ENCODE measurements at regions not wholly inside any gene's neighbourhood (a gene's known extent, or its start where the extent isn't known, plus 50 kb on each side); places are given as distances from the start of the nearest gene placed in this dataset.

DNA sequence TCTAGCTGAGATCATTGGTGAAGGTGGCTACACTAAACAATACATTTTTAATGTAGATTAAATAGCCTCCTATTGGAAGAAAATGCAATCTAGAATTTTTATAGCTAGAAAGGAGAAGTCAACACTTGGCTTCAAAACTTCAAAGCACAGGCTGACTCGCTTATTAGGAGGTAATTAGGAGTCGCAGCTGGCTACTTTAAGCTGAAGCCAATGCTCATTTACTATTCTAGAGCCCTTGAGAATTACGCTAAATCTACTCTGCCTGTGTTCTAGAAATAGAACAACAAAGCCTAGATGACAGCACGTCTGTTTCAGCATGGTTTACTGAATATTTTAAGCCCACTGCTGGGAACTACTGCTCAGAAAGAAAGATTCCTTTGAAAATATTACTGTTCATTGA lies 101.6 kb upstream of the EEPD1 start (continued):
- TF ChIP-seq RXRA (IDR thresholded peaks at IDR 0.05; ENCODE audit: borderline replicate concordance, low read depth) (no peak), RFX5 (IDR thresholded peaks at IDR 0.05; ENCODE audit: low read length) (no peak), FOXJ3 (CRISPR knock-in tag; IDR thresholded peaks at IDR 0.05) (no peak), SIN3A (IDR thresholded peaks at IDR 0.05; ENCODE audit: borderline replicate concordance, low read depth, low read length) (no peak), POLR2AphosphoS5 (IDR thresholded peaks at IDR 0.05; ENCODE audit: low read depth, low read length) (no peak), RAD21 (IDR thresholded peaks at IDR 0.05; ENCODE audit: low read length) (no peak), MXI1 (IDR thresholded peaks at IDR 0.05; ENCODE audit: low read depth, low read length) (no peak), MEF2A (IDR thresholded peaks at IDR 0.05; ENCODE audit: borderline replicate concordance, low read depth) (no peak)

DNA sequence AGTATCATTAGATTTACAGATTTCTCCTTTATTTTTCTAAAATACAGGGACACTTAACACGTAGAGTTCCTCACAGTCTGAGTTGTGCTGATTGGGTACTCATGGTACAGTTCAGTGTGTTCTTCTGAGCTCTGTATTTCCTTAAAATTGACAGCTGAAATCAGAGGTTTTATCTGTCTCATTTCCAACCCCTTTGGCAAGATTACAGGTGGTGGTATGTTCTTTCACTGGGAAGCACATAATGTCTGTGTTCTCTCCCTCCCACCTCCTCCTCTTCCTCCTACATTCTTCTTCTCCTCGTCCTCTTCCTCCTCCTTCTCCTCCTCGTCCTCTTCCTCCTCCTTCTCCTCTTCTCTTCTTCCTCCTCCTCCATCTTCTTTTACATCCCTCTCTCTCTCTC lies 99.5 kb upstream of the EEPD1 start:
- Histone ChIP-seq H3K9me2 (no peaks in the 10 kb centered on the region), H3F3A (replicated peaks; ENCODE audit: insufficient read depth) (no peaks in the 10 kb centered on the region), H3K27me3 (ENCODE audit: insufficient read depth) (no peaks in the 10 kb centered on the region), H2AFZ (ENCODE audit: low read depth) (no peak overlapping the region), H4K20me1 (ENCODE audit: insufficient read depth) (no peaks in the 10 kb centered on the region), H3K4me3 (ENCODE audit: low read depth in 2 of 2, low read length in 1 of 2) (no peak overlapping the region), H3K79me2 (ENCODE audit: insufficient read depth) (no peaks in the 10 kb centered on the region), H3K4me1 (ENCODE audit: control insufficient read depth in 1 of 2, insufficient read depth in 2 of 2, low read depth in 1 of 2, low read length in 1 of 2) (peaks cover 5 to 9% of the 10 kb centered on the region in 2 experiments; a peak in 3 of 4 replicates), H3K36me3 (replicated peaks in 1 of 2; ENCODE audit: control insufficient read depth in 1 of 2, insufficient read depth in 2 of 2, low read length in 1 of 2) (no peaks in the 10 kb centered on the region), H3K9ac (no peak overlapping the region), H3K9me3 (no peaks in the 10 kb centered on the region), H3K4me2 (no peak overlapping the region), H3K27ac (ENCODE audit: low read depth in 2 of 2, low read length in 1 of 2) (no peak overlapping the region)
- 69% methylated on average over 3 of the region's 3 CpGs for WGBS (ENCODE audit: low lambda C conversion rate)
- TF ChIP-seq, protein P1, sequence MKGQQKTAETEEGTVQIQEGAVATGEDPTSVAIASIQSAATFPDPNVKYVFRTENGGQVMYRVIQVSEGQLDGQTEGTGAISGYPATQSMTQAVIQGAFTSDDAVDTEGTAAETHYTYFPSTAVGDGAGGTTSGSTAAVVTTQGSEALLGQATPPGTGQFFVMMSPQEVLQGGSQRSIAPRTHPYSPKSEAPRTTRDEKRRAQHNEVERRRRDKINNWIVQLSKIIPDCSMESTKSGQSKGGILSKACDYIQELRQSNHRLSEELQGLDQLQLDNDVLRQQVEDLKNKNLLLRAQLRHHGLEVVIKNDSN (IDR thresholded peaks at IDR 0.05; ENCODE audit: borderline replicate concordance, low read depth) = no peak
- TF ChIP-seq RAD21 (IDR thresholded peaks at IDR 0.05; ENCODE audit: low read length) (no peak), YY1 (IDR thresholded peaks at IDR 0.05; ENCODE audit: low read depth) (no peak), CHD2 (IDR thresholded peaks at IDR 0.05; ENCODE audit: low read length, partially characterized antibody) (no peak), EZH2phosphoT487 (IDR thresholded peaks at IDR 0.05; ENCODE audit: borderline replicate concordance, low read depth) (no peak), NFIC (IDR thresholded peaks at IDR 0.05; ENCODE audit: borderline replicate concordance) (no peak), ELF1 (IDR thresholded peaks at IDR 0.05) (no peak), TCF12 (IDR thresholded peaks at IDR 0.05) (no peak), EP300 (IDR thresholded peaks at IDR 0.05; ENCODE audit: borderline replicate concordance in 1 of 2, low read depth in 1 of 2, low read length in 1 of 2) (no peak), RFX5 (IDR thresholded peaks at IDR 0.05; ENCODE audit: low read length) (no peak), MXI1 (IDR thresholded peaks at IDR 0.05; ENCODE audit: low read depth, low read length) (no peak), POLR2AphosphoS5 (IDR thresholded peaks at IDR 0.05; ENCODE audit: low read depth, low read length) (no peak), RCOR1 (IDR thresholded peaks at IDR 0.05; ENCODE audit: low read length) (no peak), GATA2 (CRISPR knock-in tag; IDR thresholded peaks at IDR 0.05) (no peak), FOXM1 (IDR thresholded peaks at IDR 0.05; ENCODE audit: low read depth) (no peak)
- TF ChIP-seq, protein P2, sequence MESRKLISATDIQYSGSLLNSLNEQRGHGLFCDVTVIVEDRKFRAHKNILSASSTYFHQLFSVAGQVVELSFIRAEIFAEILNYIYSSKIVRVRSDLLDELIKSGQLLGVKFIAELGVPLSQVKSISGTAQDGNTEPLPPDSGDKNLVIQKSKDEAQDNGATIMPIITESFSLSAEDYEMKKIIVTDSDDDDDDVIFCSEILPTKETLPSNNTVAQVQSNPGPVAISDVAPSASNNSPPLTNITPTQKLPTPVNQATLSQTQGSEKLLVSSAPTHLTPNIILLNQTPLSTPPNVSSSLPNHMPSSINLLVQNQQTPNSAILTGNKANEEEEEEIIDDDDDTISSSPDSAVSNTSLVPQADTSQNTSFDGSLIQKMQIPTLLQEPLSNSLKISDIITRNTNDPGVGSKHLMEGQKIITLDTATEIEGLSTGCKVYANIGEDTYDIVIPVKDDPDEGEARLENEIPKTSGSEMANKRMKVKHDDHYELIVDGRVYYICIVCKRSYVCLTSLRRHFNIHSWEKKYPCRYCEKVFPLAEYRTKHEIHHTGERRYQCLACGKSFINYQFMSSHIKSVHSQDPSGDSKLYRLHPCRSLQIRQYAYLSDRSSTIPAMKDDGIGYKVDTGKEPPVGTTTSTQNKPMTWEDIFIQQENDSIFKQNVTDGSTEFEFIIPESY (IDR thresholded peaks at IDR 0.05; ENCODE audit: borderline replicate concordance, low read depth) = no peak
- TF ChIP-seq, protein P3, sequence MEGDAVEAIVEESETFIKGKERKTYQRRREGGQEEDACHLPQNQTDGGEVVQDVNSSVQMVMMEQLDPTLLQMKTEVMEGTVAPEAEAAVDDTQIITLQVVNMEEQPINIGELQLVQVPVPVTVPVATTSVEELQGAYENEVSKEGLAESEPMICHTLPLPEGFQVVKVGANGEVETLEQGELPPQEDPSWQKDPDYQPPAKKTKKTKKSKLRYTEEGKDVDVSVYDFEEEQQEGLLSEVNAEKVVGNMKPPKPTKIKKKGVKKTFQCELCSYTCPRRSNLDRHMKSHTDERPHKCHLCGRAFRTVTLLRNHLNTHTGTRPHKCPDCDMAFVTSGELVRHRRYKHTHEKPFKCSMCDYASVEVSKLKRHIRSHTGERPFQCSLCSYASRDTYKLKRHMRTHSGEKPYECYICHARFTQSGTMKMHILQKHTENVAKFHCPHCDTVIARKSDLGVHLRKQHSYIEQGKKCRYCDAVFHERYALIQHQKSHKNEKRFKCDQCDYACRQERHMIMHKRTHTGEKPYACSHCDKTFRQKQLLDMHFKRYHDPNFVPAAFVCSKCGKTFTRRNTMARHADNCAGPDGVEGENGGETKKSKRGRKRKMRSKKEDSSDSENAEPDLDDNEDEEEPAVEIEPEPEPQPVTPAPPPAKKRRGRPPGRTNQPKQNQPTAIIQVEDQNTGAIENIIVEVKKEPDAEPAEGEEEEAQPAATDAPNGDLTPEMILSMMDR (IDR thresholded peaks at IDR 0.05) = no peak
- TF ChIP-seq, protein P4, sequence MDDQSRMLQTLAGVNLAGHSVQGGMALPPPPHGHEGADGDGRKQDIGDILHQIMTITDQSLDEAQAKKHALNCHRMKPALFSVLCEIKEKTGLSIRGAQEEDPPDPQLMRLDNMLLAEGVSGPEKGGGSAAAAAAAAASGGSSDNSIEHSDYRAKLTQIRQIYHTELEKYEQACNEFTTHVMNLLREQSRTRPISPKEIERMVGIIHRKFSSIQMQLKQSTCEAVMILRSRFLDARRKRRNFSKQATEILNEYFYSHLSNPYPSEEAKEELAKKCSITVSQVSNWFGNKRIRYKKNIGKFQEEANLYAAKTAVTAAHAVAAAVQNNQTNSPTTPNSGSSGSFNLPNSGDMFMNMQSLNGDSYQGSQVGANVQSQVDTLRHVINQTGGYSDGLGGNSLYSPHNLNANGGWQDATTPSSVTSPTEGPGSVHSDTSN (IDR thresholded peaks at IDR 0.05) = no peak
- no peak for DNase-seq
- POLR2A ChIA-PET = no interaction called here
- CTCF ChIA-PET = interaction anchor here (0.8 to 1.7 kb wide), 7 partner anchors 9 to 238 kb away, joined by 3 to 5 read pairs (median 3); no protein-coding TSS in a partner anchor

Measured in SK-N-SH (cell line).